ENCODE measurements at regions not wholly inside any gene's neighbourhood (a gene's known extent, or its start where the extent isn't known, plus 50 kb on each side); places are given as distances from the start of the nearest gene placed in this dataset.

DNA sequence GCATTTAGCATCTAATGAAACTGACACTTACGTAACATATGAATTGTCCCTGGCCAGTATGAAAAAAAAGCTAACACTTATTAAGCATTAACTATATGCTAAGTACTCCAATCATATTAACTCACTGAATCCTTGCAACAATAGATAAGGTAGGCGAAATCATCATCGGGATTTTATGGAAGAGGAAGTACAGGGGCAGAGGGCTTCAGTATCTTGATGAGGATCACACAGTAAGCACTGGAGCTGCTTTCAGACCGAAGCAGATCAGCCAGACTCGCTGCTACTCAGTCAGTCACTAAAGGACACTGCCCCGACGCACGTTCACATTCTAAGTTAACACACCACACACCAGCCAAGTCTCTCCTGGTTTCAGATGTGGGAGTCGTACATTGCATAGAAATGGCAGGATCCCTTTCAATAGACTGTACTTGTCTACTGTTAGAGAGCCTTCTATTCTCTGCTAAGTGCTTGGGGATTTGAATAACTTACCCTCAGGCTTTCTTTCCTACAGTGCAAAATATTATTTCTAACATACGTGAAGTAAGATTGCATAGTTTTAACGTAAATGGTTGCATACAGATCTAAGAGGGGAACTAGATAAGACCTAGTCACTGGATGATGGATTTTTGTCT is 540.2 kb upstream of the TENM3 start:
- no peak for ATAC-seq (replicated peaks; ENCODE audit: extremely low read depth, poor library complexity, severe bottlenecking)
- no peak for DNase-seq (ENCODE audit: low spot score in 2 of 2)
- Mint-ChIP-seq H3K27me3 (no peaks in the 10 kb centered on the region), H3K36me3 (ENCODE audit: insufficient read depth) (no peaks in the 10 kb centered on the region), H3K27ac (ENCODE audit: low read depth) (no peak overlapping the region), H3K9me3 (no peaks in the 10 kb centered on the region), H3K4me3 (no peak overlapping the region), H3K4me1 (no peaks in the 10 kb centered on the region)

DNA sequence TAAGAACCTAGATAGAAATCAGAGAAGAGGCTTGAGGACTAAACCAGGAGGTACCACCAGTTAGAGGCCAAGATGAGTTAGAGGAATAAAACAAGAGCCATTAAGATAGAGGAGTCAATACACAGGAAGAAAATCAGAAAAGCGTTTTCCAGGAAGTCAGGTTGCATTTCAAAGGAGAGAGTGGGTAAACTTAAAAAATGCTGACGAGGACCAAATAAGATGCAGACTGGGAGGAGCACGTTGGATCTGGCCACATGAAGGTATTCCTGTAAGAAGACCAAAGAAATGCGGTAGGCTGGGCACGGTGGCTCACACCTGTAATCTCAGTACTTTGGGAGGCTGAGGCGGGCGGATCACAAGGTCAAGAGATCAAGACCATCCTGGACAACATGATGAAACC is 533.1 kb upstream of the TENM3 start:
- Mint-ChIP-seq H3K4me1 (no peaks in the 10 kb centered on the region), H3K4me3 (no peak overlapping the region), H3K9me3 (peaks cover 13% of the 10 kb centered on the region), H3K36me3 (ENCODE audit: insufficient read depth) (no peaks in the 10 kb centered on the region), H3K27ac (ENCODE audit: low read depth) (no peak overlapping the region), H3K27me3 (no peaks in the 10 kb centered on the region)
- DNase-seq (ENCODE audit: low spot score in 2 of 2) (no peak), ATAC-seq (replicated peaks; ENCODE audit: extremely low read depth, poor library complexity, severe bottlenecking) (no peak)

DNA sequence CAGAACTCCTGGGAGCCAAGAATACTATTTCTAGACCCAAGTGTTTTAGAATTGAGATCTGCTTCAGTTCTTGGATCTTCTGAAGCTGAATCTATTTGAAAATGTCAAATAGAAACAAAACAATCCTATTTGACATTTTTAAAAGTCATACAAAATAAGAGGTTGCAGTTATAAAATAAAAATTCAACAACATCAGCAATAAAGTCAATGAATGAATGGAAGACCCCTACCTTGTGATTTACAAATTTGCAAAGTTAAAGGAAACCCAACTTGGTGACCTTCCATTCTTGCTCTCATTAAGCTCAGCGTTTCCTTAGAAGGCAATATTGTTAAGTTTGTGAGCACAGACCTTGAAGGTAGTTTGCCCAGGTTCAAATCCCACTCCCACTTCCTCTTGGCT is 531.8 kb upstream of the TENM3 start:
- no peak for ATAC-seq (replicated peaks; ENCODE audit: extremely low read depth, poor library complexity, severe bottlenecking)
- no peaks in the 10 kb centered on the region for H3K4me1 Mint-ChIP-seq
- peaks cover 13% of the 10 kb centered on the region for H3K9me3 Mint-ChIP-seq
- no peak for DNase-seq (ENCODE audit: low spot score in 2 of 2)
- H3K4me3 Mint-ChIP-seq, result no peak overlapping the region
- H3K27ac Mint-ChIP-seq (ENCODE audit: low read depth), result no peak overlapping the region
- H3K36me3 Mint-ChIP-seq (ENCODE audit: insufficient read depth), result no peaks in the 10 kb centered on the region
- no peaks in the 10 kb centered on the region for H3K27me3 Mint-ChIP-seq

GRCh38 chr4:181728305-181728966 is 514.8 kb upstream of the TENM3 start:
- no peaks in the 10 kb centered on the region for H3K36me3 Mint-ChIP-seq (ENCODE audit: insufficient read depth)

DNA sequence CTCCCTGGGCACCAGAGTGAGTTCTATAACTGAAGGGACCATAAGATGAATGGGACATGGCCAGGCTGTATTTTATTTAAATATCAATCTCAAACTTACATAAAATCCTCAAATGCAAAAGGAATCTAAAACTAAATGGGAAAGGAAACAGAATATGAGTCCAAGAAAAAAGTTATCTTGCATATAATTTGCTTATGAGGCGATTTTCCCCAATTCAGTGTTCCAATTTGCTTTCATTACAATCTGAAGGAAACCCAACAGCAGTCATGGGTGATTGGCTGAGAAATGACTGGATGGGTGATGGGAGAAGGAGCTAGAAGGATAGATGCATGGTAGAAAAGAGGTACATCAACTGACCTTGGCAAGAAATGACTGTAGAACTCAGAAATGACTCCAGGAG is 511.3 kb upstream of the TENM3 start:
- Mint-ChIP-seq H3K9me3 (peaks cover 4% of the 10 kb centered on the region), H3K36me3 (ENCODE audit: insufficient read depth) (no peaks in the 10 kb centered on the region), H3K4me3 (no peak overlapping the region), H3K27me3 (no peaks in the 10 kb centered on the region), H3K4me1 (no peaks in the 10 kb centered on the region), H3K27ac (ENCODE audit: low read depth) (no peak overlapping the region)
- no peak for DNase-seq (ENCODE audit: low spot score in 2 of 2)
- ATAC-seq (replicated peaks; ENCODE audit: extremely low read depth, poor library complexity, severe bottlenecking), result no peak

More at GRCh38 chr4:181728305-181728966, 514.8 kb upstream of the TENM3 start:
- no peaks in the 10 kb centered on the region for H3K4me1 Mint-ChIP-seq
- no peak overlapping the region for H3K27ac Mint-ChIP-seq (ENCODE audit: low read depth)
- peaks cover 11% of the 10 kb centered on the region for H3K9me3 Mint-ChIP-seq
- no peaks in the 10 kb centered on the region for H3K27me3 Mint-ChIP-seq
- ATAC-seq (replicated peaks; ENCODE audit: extremely low read depth, poor library complexity, severe bottlenecking) (no peak), DNase-seq (ENCODE audit: low spot score in 2 of 2) (no peak)
- no peak overlapping the region for H3K4me3 Mint-ChIP-seq

GRCh38 chr4:181737744-181738143 is 505.5 kb upstream of the TENM3 start:
- H3K9me3 Mint-ChIP-seq, result no peaks in the 10 kb centered on the region
- no peaks in the 10 kb centered on the region for H3K4me1 Mint-ChIP-seq
- H3K36me3 Mint-ChIP-seq (ENCODE audit: insufficient read depth), result no peaks in the 10 kb centered on the region
- no peak for ATAC-seq (replicated peaks; ENCODE audit: extremely low read depth, poor library complexity, severe bottlenecking)
- no peak for DNase-seq (ENCODE audit: low spot score in 2 of 2)
- no peak overlapping the region for H3K27ac Mint-ChIP-seq (ENCODE audit: low read depth)
- no peaks in the 10 kb centered on the region for H3K27me3 Mint-ChIP-seq
- no peak overlapping the region for H3K4me3 Mint-ChIP-seq

DNA sequence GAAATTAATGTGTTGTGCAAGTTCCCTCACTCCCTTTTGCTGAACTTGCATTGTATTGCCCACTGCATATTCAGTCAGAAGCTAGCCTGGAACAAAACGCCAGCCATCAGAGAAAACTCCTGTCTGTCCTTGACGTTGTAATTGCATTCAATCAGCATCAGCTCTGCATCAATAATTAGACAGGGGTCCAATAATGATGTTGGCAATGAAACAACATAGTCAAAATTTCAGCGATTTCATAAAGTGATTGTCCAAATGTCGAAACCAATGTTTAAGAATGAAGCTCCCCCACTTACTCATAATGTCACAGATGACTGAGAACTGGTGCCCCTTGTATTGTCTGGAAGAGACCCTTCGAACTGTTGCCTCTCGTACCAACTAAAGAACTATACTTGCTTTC is 504.2 kb upstream of the TENM3 start:
- H3K36me3 Mint-ChIP-seq (ENCODE audit: insufficient read depth), result no peaks in the 10 kb centered on the region
- H3K4me1 Mint-ChIP-seq, result no peaks in the 10 kb centered on the region
- no peak overlapping the region for H3K27ac Mint-ChIP-seq (ENCODE audit: low read depth)
- no peaks in the 10 kb centered on the region for H3K27me3 Mint-ChIP-seq
- H3K4me3 Mint-ChIP-seq, result no peak overlapping the region
- DNase-seq (ENCODE audit: low spot score in 2 of 2) (no peak), ATAC-seq (replicated peaks; ENCODE audit: extremely low read depth, poor library complexity, severe bottlenecking) (no peak)
- no peaks in the 10 kb centered on the region for H3K9me3 Mint-ChIP-seq

- DNase-seq (ENCODE audit: low spot score in 2 of 2) (no peak), ATAC-seq (replicated peaks; ENCODE audit: extremely low read depth, poor library complexity, severe bottlenecking) (no peak)
- H3K4me3 Mint-ChIP-seq, result no peak overlapping the region
- no peaks in the 10 kb centered on the region for H3K36me3 Mint-ChIP-seq (ENCODE audit: insufficient read depth)
- no peaks in the 10 kb centered on the region for H3K9me3 Mint-ChIP-seq
- H3K27me3 Mint-ChIP-seq, result no peaks in the 10 kb centered on the region
- no peaks in the 10 kb centered on the region for H3K4me1 Mint-ChIP-seq
- no peak overlapping the region for H3K27ac Mint-ChIP-seq (ENCODE audit: low read depth)
Observed at GRCh38 chr4:181741513-181741912, 501.7 kb upstream of the TENM3 start.

DNA sequence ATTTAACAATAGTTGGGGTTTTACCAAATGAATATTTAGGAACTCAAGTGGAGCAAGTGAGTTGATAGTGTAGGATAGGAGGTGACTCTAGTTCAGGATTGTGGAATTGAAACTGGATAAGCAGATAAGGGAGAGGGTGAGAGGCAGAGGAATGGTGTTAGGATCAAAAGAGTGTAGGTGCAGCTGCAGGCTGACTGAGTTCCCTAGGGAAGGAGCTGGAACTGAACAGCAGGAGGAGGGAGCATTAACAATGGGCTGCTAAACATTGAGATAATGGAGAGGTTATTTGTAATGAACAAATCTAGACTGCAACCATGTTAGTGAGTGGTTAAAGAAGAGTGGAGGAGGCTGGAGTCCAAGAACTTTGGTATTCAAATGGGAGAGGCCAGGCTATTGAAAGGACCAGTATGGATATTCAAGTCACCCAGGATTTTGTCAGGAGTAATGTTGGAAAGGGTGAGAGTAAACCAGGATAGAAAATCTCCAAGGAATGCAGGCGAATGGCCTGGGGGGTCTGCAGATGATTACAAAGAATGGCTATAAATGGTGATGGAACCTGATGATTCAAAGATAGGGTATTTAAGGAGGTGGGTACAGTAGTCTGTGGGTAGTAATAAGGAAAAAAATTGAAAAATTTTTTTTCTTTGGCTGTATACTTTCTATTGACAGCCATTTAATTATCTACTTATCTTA is 497.1 kb upstream of the TENM3 start:
- Mint-ChIP-seq H3K9me3 (no peaks in the 10 kb centered on the region), H3K4me1 (no peaks in the 10 kb centered on the region), H3K36me3 (ENCODE audit: insufficient read depth) (no peaks in the 10 kb centered on the region), H3K27me3 (no peaks in the 10 kb centered on the region), H3K27ac (ENCODE audit: low read depth) (no peak overlapping the region), H3K4me3 (no peak overlapping the region)
- ATAC-seq (replicated peaks; ENCODE audit: extremely low read depth, poor library complexity, severe bottlenecking), result no peak
- DNase-seq (ENCODE audit: low spot score in 2 of 2), result no peak

DNA sequence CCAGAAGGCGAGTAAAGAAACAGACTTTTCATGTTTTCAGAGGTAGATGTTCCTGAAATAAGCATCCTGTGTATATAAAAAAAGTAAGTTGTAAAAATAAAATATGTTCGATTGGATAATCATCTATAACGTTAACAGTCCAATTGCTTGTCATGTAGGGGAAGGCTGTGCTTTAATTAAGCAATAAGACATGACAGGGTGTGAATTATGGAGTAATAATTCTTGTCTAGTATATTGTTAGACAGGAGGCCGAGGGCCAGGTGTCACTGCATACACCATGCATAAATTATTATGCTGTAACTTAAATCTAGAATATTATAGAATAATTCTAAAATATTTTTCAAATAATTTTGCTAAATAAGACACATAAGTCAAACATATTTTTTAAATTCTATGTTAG is 494.6 kb upstream of the TENM3 start:
- no peak overlapping the region for H3K4me3 Mint-ChIP-seq
- no peaks in the 10 kb centered on the region for H3K4me1 Mint-ChIP-seq
- peaks cover 2% of the 10 kb centered on the region for H3K9me3 Mint-ChIP-seq
- ATAC-seq (replicated peaks; ENCODE audit: extremely low read depth, poor library complexity, severe bottlenecking) (no peak), DNase-seq (ENCODE audit: low spot score in 2 of 2) (no peak)
- no peaks in the 10 kb centered on the region for H3K27me3 Mint-ChIP-seq
- H3K36me3 Mint-ChIP-seq (ENCODE audit: insufficient read depth), result no peaks in the 10 kb centered on the region
- no peak overlapping the region for H3K27ac Mint-ChIP-seq (ENCODE audit: low read depth)

- Mint-ChIP-seq H3K4me3 (no peak overlapping the region), H3K27me3 (no peaks in the 10 kb centered on the region), H3K9me3 (peaks cover 10% of the 10 kb centered on the region), H3K27ac (ENCODE audit: low read depth) (no peak overlapping the region), H3K36me3 (ENCODE audit: insufficient read depth) (no peaks in the 10 kb centered on the region), H3K4me1 (no peaks in the 10 kb centered on the region)
- ATAC-seq (replicated peaks; ENCODE audit: extremely low read depth, poor library complexity, severe bottlenecking), result no peak
- DNase-seq (ENCODE audit: low spot score in 2 of 2), result no peak
Observed at GRCh38 chr4:181752516-181752915, 490.7 kb upstream of the TENM3 start.

DNA sequence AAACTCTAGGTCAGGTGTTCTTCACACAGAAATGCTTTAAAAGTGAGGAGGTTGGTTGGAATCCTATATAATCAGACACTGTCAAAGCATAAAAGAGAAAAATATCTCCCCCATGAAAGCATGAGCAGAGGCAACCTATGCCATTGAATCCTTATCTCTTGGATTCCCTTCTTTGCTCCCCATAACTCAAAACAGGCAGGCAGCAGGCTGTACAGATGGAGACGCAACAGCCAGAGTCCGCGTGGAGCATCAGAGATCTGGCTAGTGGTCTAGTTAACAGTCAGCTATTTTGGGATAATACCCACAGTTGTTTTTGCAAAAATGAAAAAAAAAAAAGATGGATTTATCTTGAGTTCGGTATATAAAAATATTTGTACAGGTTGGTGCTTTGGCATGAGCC is 490.0 kb upstream of the TENM3 start:
- no peak for DNase-seq (ENCODE audit: low spot score in 2 of 2)
- no peak overlapping the region for H3K27ac Mint-ChIP-seq (ENCODE audit: low read depth)
- no peaks in the 10 kb centered on the region for H3K4me1 Mint-ChIP-seq
- peaks cover 10% of the 10 kb centered on the region for H3K9me3 Mint-ChIP-seq
- H3K36me3 Mint-ChIP-seq (ENCODE audit: insufficient read depth), result no peaks in the 10 kb centered on the region
- no peak overlapping the region for H3K4me3 Mint-ChIP-seq
- no peak for ATAC-seq (replicated peaks; ENCODE audit: extremely low read depth, poor library complexity, severe bottlenecking)
- H3K27me3 Mint-ChIP-seq, result no peaks in the 10 kb centered on the region

- no peaks in the 10 kb centered on the region for H3K36me3 Mint-ChIP-seq (ENCODE audit: insufficient read depth)
- no peak overlapping the region for H3K27ac Mint-ChIP-seq (ENCODE audit: low read depth)
- no peak for ATAC-seq (replicated peaks; ENCODE audit: extremely low read depth, poor library complexity, severe bottlenecking)
- H3K4me3 Mint-ChIP-seq, result no peak overlapping the region
- no peaks in the 10 kb centered on the region for H3K27me3 Mint-ChIP-seq
- DNase-seq (ENCODE audit: low spot score in 2 of 2), result no peak
- no peaks in the 10 kb centered on the region for H3K4me1 Mint-ChIP-seq
- H3K9me3 Mint-ChIP-seq, result peaks cover 15% of the 10 kb centered on the region
Observed at GRCh38 chr4:181755846-181756245, 487.4 kb upstream of the TENM3 start.

All from central memory CD8-positive, alpha-beta T cell (primary cell).